Panc1 (cell line): ENCODE measurements at regions not wholly inside any gene's neighbourhood (a gene's known extent, or its start where the extent isn't known, plus 50 kb on each side); places are given as distances from the start of the nearest gene placed in this dataset.
"Not testable (repeated sequence)": the region's sequence is repeated elsewhere in the genome, so short reads cannot be mapped to it uniquely, and the experiment has no call there.

Experiments
- ATAC-seq: fragments of 200-7000 bp; cut with Tn5 transposase; 2 replicates; pipeline ENCODE4 v1.9.1; 2020; ENCODE audit warnings: mild to moderate bottlenecking, moderate library complexity
- BruUV-seq: library from RNA; stranded (reverse); fragments of 400-500 nt; replicated peaks from 2 replicates; lab custom pipeline; 2021; lab: Mats Ljungman, UMichigan
- CTCF ChIA-PET: fragments of 300-600 bp; sonication (Branson Sonifier 250); formaldehyde crosslinking; loops from one replicate; lab custom pipeline; 2022; ENCODE audit warnings: antibody characterized with exemption; lab: Charles Lee
- POLR2A ChIA-PET: fragments of 300-600 bp; sonication (Branson Sonifier 250); formaldehyde crosslinking; loops from one replicate; lab custom pipeline; 2022; ENCODE audit warnings: antibody characterized with exemption; lab: Charles Lee
- DNase-seq: peaks from one replicate; pipeline ENCODE4 v3.0.0-alpha.2; 2010; ENCODE audit warnings: low read depth, low spot score
- H3K27ac ChIP-seq: 2 replicates; pipeline ENCODE4 v1.5.1; 2011; ENCODE audit warnings: mild to moderate bottlenecking, low read length, inconsistent platforms
- H3K27me3 ChIP-seq: fragments of 200-500 bp; sonication (Bioruptor generic); 2 replicates; pipeline ENCODE4 v1.6.0; 2014; ENCODE audit warnings: low read length, inconsistent platforms; ENCODE audit not compliant: control insufficient read depth, insufficient read depth
- H3K36me3 ChIP-seq: fragments of 200-500 bp; sonication (Bioruptor generic); 2 replicates; pipeline ENCODE4 v1.5.1; 2014; ENCODE audit warnings: inconsistent platforms, mild to moderate bottlenecking, low read length, moderate library complexity; ENCODE audit not compliant: control insufficient read depth, insufficient read depth
- H3K4me1 ChIP-seq: 2 replicates; pipeline ENCODE4 v1.5.1; 2011; ENCODE audit warnings: inconsistent platforms, mild to moderate bottlenecking, low read length, moderate library complexity; ENCODE audit not compliant: control insufficient read depth, insufficient read depth
- H3K4me3 ChIP-seq, 2 experiments: 2 replicates each; pipeline ENCODE4 v1.5.1; 2011 to 2012; ENCODE audit warnings: low read depth in 2 of 2, low read length in 2 of 2, mild to moderate bottlenecking in 2 of 2, inconsistent platforms in 1 of 2, moderate library complexity in 1 of 2
- H3K9me3 ChIP-seq: fragments of 200-500 bp; sonication (Bioruptor generic); 2 replicates; pipeline ENCODE4 v1.5.1; 2014; ENCODE audit warnings: low read depth, mild to moderate bottlenecking, inconsistent platforms, low read length, moderate library complexity; ENCODE audit not compliant: control insufficient read depth, insufficient read depth
- POLR2AphosphoS5 ChIP-seq: IDR thresholded peaks from 2 replicates; pipeline ENCODE4 v1.6.1; 2012; ENCODE audit warnings: mild to moderate bottlenecking, low read depth, low read length, moderate library complexity
- SIN3A ChIP-seq: IDR thresholded peaks from 2 replicates; pipeline ENCODE4 v1.6.1; 2012; ENCODE audit warnings: low read depth, mild to moderate bottlenecking, low read length, moderate library complexity, borderline replicate concordance; ENCODE audit not compliant: insufficient read depth
- TCF7L2 ChIP-seq: IDR thresholded peaks from 2 replicates; pipeline ENCODE4 v1.6.1; 2011; ENCODE audit warnings: mild to moderate bottlenecking, low read depth, low read length, inconsistent platforms
- in situ Hi-C: cut with HindIII; loops from 2 replicates; pipeline ENCODE4 v1.10.0; 2016; ENCODE audit warnings: low sequenced_read_pairs, low pct_unique_long_range_greater_than_20kb
- intact Hi-C: fragments of 100-400 bp; cut with micrococcal nuclease; formaldehyde crosslinking; loops from one replicate; pipeline ENCODE4 v1.10.0; 2022; ENCODE audit not compliant: unreplicated experiment
- TF ChIP-seq, protein P1 (sequence below): fragments of 450-650 bp; IDR thresholded peaks from 2 replicates; pipeline ENCODE4 v1.5.1; 2017; ENCODE audit warnings: mild to moderate bottlenecking
- TF ChIP-seq, protein P2 (sequence below), 2 experiments: IDR thresholded peaks; 2 replicates each; pipeline ENCODE4 v1.6.1; 2011 to 2012; ENCODE audit warnings: low read depth in 2 of 2, control low read depth in 1 of 2, low read length in 1 of 2, mild to moderate bottlenecking in 1 of 2, moderate library complexity in 1 of 2; ENCODE audit not compliant: insufficient read depth in 1 of 2

DNA sequence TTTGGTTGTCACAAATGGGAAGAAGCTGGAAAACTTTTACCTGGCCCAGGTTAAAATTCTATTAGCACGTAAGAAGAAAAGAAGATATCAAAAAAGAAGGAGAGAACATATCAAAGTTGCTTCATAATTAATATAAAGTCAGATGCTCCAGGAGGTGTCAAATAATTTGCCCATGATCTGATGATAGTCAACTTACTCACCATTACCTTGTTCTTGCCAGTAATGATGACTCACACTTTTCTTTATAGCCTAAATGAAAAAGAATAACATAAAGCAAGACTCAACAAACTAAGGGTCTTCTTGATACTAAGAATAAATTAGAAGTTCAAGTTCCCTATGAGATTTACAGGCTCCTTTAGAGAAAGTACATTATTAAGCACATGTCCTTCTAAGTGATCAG, 580.4 kb downstream of the TTLL7 start:
- ChIA-PET CTCF (no interaction called here), POLR2A (no interaction called here)
- no peak overlapping the region for H3K27ac ChIP-seq
- ATAC-seq = no peak
- in situ Hi-C loops (no loop called here), intact Hi-C loops (no loop called here)
- no peaks in the 10 kb centered on the region for H3K4me1 ChIP-seq
- no peak overlapping the region for H3K4me3 ChIP-seq
- DNase-seq = no peak
- no TSS peak for BruUV-seq
- no peaks in the 10 kb centered on the region for H3K27me3 ChIP-seq
- no peaks in the 10 kb centered on the region for H3K36me3 ChIP-seq
- TF ChIP-seq POLR2AphosphoS5 (no peak), SIN3A (no peak), TCF7L2 (no peak)
- TF ChIP-seq, protein P1, sequence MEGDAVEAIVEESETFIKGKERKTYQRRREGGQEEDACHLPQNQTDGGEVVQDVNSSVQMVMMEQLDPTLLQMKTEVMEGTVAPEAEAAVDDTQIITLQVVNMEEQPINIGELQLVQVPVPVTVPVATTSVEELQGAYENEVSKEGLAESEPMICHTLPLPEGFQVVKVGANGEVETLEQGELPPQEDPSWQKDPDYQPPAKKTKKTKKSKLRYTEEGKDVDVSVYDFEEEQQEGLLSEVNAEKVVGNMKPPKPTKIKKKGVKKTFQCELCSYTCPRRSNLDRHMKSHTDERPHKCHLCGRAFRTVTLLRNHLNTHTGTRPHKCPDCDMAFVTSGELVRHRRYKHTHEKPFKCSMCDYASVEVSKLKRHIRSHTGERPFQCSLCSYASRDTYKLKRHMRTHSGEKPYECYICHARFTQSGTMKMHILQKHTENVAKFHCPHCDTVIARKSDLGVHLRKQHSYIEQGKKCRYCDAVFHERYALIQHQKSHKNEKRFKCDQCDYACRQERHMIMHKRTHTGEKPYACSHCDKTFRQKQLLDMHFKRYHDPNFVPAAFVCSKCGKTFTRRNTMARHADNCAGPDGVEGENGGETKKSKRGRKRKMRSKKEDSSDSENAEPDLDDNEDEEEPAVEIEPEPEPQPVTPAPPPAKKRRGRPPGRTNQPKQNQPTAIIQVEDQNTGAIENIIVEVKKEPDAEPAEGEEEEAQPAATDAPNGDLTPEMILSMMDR = no peak
- TF ChIP-seq, protein P2, sequence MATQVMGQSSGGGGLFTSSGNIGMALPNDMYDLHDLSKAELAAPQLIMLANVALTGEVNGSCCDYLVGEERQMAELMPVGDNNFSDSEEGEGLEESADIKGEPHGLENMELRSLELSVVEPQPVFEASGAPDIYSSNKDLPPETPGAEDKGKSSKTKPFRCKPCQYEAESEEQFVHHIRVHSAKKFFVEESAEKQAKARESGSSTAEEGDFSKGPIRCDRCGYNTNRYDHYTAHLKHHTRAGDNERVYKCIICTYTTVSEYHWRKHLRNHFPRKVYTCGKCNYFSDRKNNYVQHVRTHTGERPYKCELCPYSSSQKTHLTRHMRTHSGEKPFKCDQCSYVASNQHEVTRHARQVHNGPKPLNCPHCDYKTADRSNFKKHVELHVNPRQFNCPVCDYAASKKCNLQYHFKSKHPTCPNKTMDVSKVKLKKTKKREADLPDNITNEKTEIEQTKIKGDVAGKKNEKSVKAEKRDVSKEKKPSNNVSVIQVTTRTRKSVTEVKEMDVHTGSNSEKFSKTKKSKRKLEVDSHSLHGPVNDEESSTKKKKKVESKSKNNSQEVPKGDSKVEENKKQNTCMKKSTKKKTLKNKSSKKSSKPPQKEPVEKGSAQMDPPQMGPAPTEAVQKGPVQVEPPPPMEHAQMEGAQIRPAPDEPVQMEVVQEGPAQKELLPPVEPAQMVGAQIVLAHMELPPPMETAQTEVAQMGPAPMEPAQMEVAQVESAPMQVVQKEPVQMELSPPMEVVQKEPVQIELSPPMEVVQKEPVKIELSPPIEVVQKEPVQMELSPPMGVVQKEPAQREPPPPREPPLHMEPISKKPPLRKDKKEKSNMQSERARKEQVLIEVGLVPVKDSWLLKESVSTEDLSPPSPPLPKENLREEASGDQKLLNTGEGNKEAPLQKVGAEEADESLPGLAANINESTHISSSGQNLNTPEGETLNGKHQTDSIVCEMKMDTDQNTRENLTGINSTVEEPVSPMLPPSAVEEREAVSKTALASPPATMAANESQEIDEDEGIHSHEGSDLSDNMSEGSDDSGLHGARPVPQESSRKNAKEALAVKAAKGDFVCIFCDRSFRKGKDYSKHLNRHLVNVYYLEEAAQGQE (IDR thresholded peaks at IDR 0.05; ENCODE audit: insufficient read depth in 1 of 2, low read depth in 2 of 2, low read length in 1 of 2) = no peak
- H3K9me3 ChIP-seq = no peaks in the 10 kb centered on the region

DNA sequence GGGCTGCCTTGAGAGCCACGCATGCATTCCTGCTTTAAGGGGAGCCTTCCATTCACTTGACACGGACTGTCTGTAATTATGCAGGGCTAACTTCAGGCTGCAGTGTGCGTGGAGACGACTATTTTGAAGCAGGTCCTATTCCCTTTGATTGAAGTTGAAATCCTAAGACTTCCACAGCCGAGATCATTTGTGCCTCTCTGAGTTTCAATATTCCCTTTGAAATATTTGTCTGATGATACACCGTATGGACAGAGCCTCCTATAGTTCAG, 585.2 kb downstream of the TTLL7 start:
- DNase-seq, ATAC-seq, H3K4me1 ChIP-seq, CTCF ChIA-PET, in situ Hi-C loops, H3K27me3 ChIP-seq, intact Hi-C loops, BruUV-seq, H3K27ac ChIP-seq, H3K4me3 ChIP-seq, POLR2A ChIA-PET, H3K36me3 ChIP-seq, H3K9me3 ChIP-seq: not testable (repeated sequence)

DNA sequence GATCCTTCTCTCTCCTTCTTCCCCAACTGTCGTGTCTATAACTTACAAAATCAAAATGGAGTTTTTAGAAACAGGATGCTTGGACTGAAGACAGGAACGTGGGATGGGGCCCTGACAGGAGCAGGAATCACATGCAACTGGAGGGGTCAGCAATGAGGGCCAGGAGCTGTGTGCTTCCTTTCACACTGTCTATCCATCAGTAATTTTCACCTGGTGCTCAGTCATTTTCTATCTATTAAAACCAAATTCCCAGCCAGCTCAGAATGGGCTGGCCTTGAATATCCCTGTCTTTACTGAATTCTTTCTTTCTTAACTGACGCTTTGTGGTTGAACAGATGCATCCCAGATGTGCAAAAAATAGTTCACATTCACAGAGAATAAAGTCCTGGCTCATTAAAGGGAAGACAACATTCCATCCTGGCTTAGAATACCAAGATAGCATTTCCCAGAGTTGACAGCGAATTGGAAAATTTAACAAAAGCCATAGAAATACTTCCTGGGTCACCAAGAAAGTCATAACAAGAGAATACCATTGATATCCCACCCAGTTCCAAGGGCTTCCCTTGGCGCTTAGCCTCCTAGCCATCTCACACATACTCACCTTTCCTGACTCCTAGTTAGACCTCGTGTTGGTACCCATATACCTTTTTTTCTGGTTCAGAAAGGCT, 588.1 kb downstream of the TTLL7 start:
- H3K27ac ChIP-seq, H3K36me3 ChIP-seq, in situ Hi-C loops, H3K4me1 ChIP-seq, H3K9me3 ChIP-seq, POLR2A ChIA-PET, H3K27me3 ChIP-seq, CTCF ChIA-PET, DNase-seq, H3K4me3 ChIP-seq, intact Hi-C loops, BruUV-seq, ATAC-seq: not testable (repeated sequence)

DNA sequence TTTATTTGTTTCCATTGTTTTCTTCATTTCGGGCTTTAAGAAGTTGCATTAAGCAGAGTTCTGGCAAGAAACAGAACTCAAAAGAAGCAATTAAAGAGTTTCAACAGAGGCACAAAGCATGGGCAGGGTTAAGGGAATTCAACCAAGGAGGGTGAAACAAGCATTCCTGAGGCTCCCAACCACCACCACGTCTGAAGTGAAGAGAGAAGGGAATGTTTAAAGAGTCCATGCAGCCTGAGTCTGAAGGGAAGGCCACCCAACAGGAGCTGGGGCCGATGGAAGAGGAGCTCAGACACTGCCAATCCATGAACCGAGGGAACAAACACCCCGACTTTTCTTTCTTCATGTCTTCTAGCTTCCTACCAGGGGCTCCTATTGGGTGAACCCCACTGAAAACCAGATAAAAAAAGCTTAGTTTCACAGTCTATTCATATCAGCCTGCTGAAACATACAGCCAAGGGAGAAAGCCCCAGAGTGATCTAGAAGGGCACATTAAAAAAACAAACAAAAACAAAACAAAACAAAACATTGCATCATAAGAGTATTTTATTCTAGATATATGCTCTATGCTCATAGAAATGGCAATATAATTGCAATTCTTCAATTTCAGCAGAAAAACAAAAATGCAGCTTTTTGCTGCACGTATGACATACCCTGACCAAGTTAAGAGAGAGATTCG, 592.1 kb downstream of the TTLL7 start:
- H3K27me3 ChIP-seq, DNase-seq, POLR2A ChIA-PET, intact Hi-C loops, in situ Hi-C loops, BruUV-seq, H3K4me1 ChIP-seq, H3K36me3 ChIP-seq, CTCF ChIA-PET, H3K27ac ChIP-seq, H3K9me3 ChIP-seq, ATAC-seq, H3K4me3 ChIP-seq: not testable (repeated sequence)

DNA sequence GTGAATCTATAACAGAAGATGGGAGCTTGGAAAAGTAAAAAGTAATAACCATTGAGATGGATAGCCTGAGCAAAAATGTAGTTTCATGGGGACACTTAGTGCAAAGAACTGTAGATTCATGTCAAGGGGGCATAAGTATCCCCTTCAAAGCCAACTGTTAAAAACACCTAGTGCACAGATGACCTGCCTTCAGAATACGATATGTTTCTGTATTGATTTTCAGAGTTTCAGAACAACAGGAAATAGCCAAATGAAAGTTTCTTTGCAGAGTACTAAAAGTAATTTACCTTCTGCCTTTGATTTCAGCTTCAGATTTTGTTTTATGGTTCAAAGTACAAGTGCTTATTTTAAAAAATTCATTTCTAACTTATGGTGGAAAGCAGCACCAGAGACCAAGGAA, 593.1 kb downstream of the TTLL7 start:
- H3K4me3 ChIP-seq, in situ Hi-C loops, H3K4me1 ChIP-seq, H3K27ac ChIP-seq, BruUV-seq, H3K27me3 ChIP-seq, H3K36me3 ChIP-seq, H3K9me3 ChIP-seq, intact Hi-C loops, ATAC-seq, POLR2A ChIA-PET, DNase-seq, CTCF ChIA-PET: not testable (repeated sequence)
